ENCODE measurements at regions not wholly inside any gene's neighbourhood (a gene's known extent, or its start where the extent isn't known, plus 50 kb on each side); places are given as distances from the start of the nearest gene placed in this dataset.

GRCh38 chr7:115217373-115217772 is 295.5 kb downstream of the MDFIC start (continued):
- TF ChIP-seq ZNF687 (IDR thresholded peaks at IDR 0.05) (no peak), ZNF274 (IDR thresholded peaks at IDR 0.05; ENCODE audit: insufficient read depth, insufficient read length) (no peak)

- DNase-seq (ENCODE audit: low read depth, low spot score), result no peak
- 0% methylated on average over 1 of the region's 1 CpG for WGBS (ENCODE audit: insufficient coverage, insufficient replicate concordance, low lambda C conversion rate, missing lambda C conversion rate)
- H3K27me3 ChIP-seq (replicated peaks in 1 of 2; ENCODE audit: control insufficient read depth in 2 of 2, insufficient read depth in 2 of 2, low read length in 1 of 2), result no peaks in the 10 kb centered on the region
- ATAC-seq, result no peak
- no TSS peak for BruUV-seq (replicated peaks)
- SMC1A ChIA-PET (ENCODE audit: uncharacterized antibody, unreplicated experiment), result interaction anchor here (0.6 to 4.8 kb wide), 16 partner anchors 9 to 1097 kb away, joined by 3 to 96 read pairs (median 3); no protein-coding TSS in a partner anchor
- no peak overlapping the region for H2AFZ ChIP-seq (ENCODE audit: control insufficient read depth, low read depth, low read length)
- no peak overlapping the region for H3K27ac ChIP-seq (ENCODE audit: control insufficient read depth, insufficient read depth)
- H3K4me2 ChIP-seq (ENCODE audit: control insufficient read depth, insufficient read depth), result no peak overlapping the region
- H3K4me3 ChIP-seq, result no peak overlapping the region
- no peaks in the 10 kb centered on the region for H3K36me3 ChIP-seq (ENCODE audit: control insufficient read depth in 2 of 2, insufficient read depth in 2 of 2, low read length in 1 of 2)
- no peak for FAIRE-seq
- POLR2A ChIA-PET, result no interaction called here
- no peak overlapping the region for H3K9ac ChIP-seq (ENCODE audit: control insufficient read depth, insufficient read depth, low read length)
- CTCF ChIA-PET, result interaction anchor here (0.7 to 5.0 kb wide), 12 partner anchors 259 to 789 kb away, joined by 3 to 102 read pairs (median 4); no protein-coding TSS in a partner anchor
- intact Hi-C loops (cut with micrococcal nuclease; ENCODE audit: unreplicated experiment) (loop anchor here (1.0 kb wide), 1 partner anchor 351 kb away; no protein-coding TSS in a partner anchor), in situ Hi-C loops (cut with MboI) (loop anchor here (10.0 kb wide), 1 partner anchor 352 kb away; no protein-coding TSS in a partner anchor)
- RAD21 ChIA-PET (ENCODE audit: unreplicated experiment), result interaction anchor here (0.9 to 5.0 kb wide), 5 partner anchors 87 to 351 kb away, joined by 3 to 100 read pairs (median 4); no protein-coding TSS in a partner anchor
- no peaks in the 10 kb centered on the region for H3K4me1 ChIP-seq (ENCODE audit: control insufficient read depth, insufficient read depth, low read length)
- no peaks in the 10 kb centered on the region for H3K79me2 ChIP-seq (ENCODE audit: control insufficient read depth, insufficient read depth, low read length)
- no peaks in the 10 kb centered on the region for H3K9me3 ChIP-seq (replicated peaks; ENCODE audit: control insufficient read depth, insufficient read depth, low read length)
- H4K20me1 ChIP-seq (ENCODE audit: control insufficient read depth, insufficient read depth), result no peaks in the 10 kb centered on the region
- TF ChIP-seq RFX5 (IDR thresholded peaks at IDR 0.05; ENCODE audit: low read depth, low read length), result no peak
- TF ChIP-seq RAD51 (IDR thresholded peaks at IDR 0.05), result no peak
Measured at GRCh38 chr7:115216652-115217051, 294.8 kb downstream of the MDFIC start.
